DMS153 treated with DMSO at 0.1 percent for 48 hours (cell line): ENCODE measurements at regions not wholly inside any gene's neighbourhood (a gene's known extent, or its start where the extent isn't known, plus 50 kb on each side); places are given as distances from the start of the nearest gene placed in this dataset.

ENCODE experiments used
- DNase-seq: peaks from one replicate; lab custom pipeline; 2025; ENCODE audit not compliant: unreplicated experiment; lab: John Stamatoyannopoulos, UW

- DNase-seq = no peak
Measured at GRCh38 chr3:1036207-1036826, 56.5 kb upstream of the CNTN6 start.

DNA sequence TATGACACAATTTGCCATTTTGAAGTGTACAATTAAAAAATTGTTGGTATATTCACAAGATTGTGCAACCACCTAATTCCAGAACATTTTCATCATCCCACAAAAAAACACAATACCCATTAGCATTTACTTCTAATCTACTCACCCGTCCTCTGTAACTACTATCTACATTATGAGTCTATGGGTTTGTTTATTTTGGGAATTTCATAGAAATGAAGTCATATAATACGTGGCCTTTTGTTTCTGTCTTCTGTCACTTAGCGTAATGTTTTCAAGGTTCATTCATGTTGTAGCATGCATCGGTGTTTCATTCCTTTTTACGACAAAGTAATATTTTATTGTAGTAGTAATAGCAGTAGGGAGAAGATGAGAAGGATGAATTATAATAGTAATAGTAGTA lies 55.2 kb upstream of the CNTN6 start:
- no peak for DNase-seq
